GM10266 (cell line): ENCODE measurements at regions not wholly inside any gene's neighbourhood (a gene's known extent, or its start where the extent isn't known, plus 50 kb on each side); places are given as distances from the start of the nearest gene placed in this dataset.

Experiments
- DNase-seq: peaks from one replicate; pipeline ENCODE4 v3.0.0; 2012; ENCODE audit errors: extremely low spot score
- CTCF ChIP-seq: IDR thresholded peaks from 2 replicates; pipeline ENCODE4 v1.5.1; 2012; ENCODE audit warnings: mild to moderate bottlenecking, low read depth; ENCODE audit not compliant: control insufficient read depth, insufficient read depth; ENCODE audit errors: missing control alignments

- TF ChIP-seq CTCF, result no peak
- DNase-seq, result no peak
Measured at GRCh38 chr13:39967199-39967959, 311.9 kb downstream of the COG6 start.

GRCh38 chr13:39968646-39969475 is 313.4 kb downstream of the COG6 start:
- TF ChIP-seq CTCF, result no peak
- DNase-seq, result no peak

GRCh38 chr13:39970177-39970846 is 314.9 kb downstream of the COG6 start:
- no peak for TF ChIP-seq CTCF
- DNase-seq, result no peak

- TF ChIP-seq CTCF, result no peak
Measured at GRCh38 chr13:39971526-39971925, 316.1 kb downstream of the COG6 start.

GRCh38 chr13:39976481-39976880 is 321.0 kb downstream of the COG6 start:
- TF ChIP-seq CTCF, result no peak
- no peak for DNase-seq

More at GRCh38 chr13:39971526-39971925, 316.1 kb downstream of the COG6 start:
- no peak for DNase-seq

- DNase-seq, result no peak
Measured at GRCh38 chr13:39981056-39981455, 325.6 kb downstream of the COG6 start.

More at GRCh38 chr13:39981056-39981455, 325.6 kb downstream of the COG6 start:
- no peak for TF ChIP-seq CTCF
